Esophagus muscularis mucosa (tissue), 4 donors: ENCODE measurements at regions not wholly inside any gene's neighbourhood (a gene's known extent, or its start where the extent isn't known, plus 50 kb on each side); places are given as distances from the start of the nearest gene placed in this dataset.

ENCODE experiments used
- DNase-seq: peaks from one replicate; pipeline ENCODE4 v3.0.0-alpha.2; 2017; ENCODE audit errors: extremely low spot score
- H3K27ac ChIP-seq, 4 donors: fragments of 200-600 bp; sonication (generic); replicated peaks in 1 of 4; 1 replicate in 3 of 4; 2 replicates in 1 of 4; pipeline ENCODE4 v1.5.1; 2016 to 2019; ENCODE audit warnings: mild to moderate bottlenecking in 1 of 4
- H3K27me3 ChIP-seq, 4 donors: fragments of 200-600 bp; sonication (generic); one replicate each; pipeline versions ENCODE4 v1.5.1 to v1.6.0; 2016 to 2019
- H3K36me3 ChIP-seq, 4 donors: fragments of 200-600 bp; sonication (generic); one replicate each; pipeline ENCODE4 v1.5.1; 2016 to 2019
- H3K4me1 ChIP-seq, 4 donors: fragments of 200-600 bp; sonication (generic); one replicate each; pipeline ENCODE4 v1.5.1; 2016 to 2019
- H3K4me3 ChIP-seq, 4 donors: fragments of 200-600 bp; sonication (generic); 1 replicate in 2 of 4; 2 replicates in 2 of 4; pipeline ENCODE4 v1.5.1; 2016 to 2019; ENCODE audit warnings: mild to moderate bottlenecking in 4 of 4, moderate library complexity in 1 of 4
- H3K9me3 ChIP-seq, 4 donors: fragments of 200-600 bp; sonication (generic); 1 replicate in 3 of 4; 2 replicates in 1 of 4; pipeline ENCODE4 v1.5.1; 2016 to 2019
- CTCF ChIP-seq, 3 experiments: fragments of 200-600 bp in 2 of 3; fragments of 450-650 bp in 1 of 3; sonication (generic) in 2 of 3; IDR thresholded peaks; one replicate each; pipeline ENCODE4 v1.5.1; 2017 to 2019; ENCODE audit warnings: antibody characterized with exemption in 3 of 3, mild to moderate bottlenecking in 2 of 3, moderate library complexity in 1 of 3
- EP300 ChIP-seq: sonication (generic); formaldehyde crosslinking; IDR thresholded peaks from one replicate; pipeline ENCODE4 v1.6.1; 2017; ENCODE audit warnings: antibody characterized with exemption
- POLR2A ChIP-seq: fragments of 450-650 bp; IDR thresholded peaks from one replicate; pipeline ENCODE4 v1.6.1; 2017; ENCODE audit warnings: antibody characterized with exemption, moderate library complexity, mild to moderate bottlenecking, low read depth
- POLR2AphosphoS5 ChIP-seq, 2 donors: sonication (generic); formaldehyde crosslinking; IDR thresholded peaks; one replicate each; pipeline ENCODE4 v1.6.1; 2017; ENCODE audit warnings: antibody characterized with exemption in 2 of 2
- WGBS: methylation state at CpG from one replicate; pipeline ENCODE4 v1.1.5; 2018; 5-methylcytosine and 5-hydroxymethylcytosine counted together
- intact Hi-C: fragments of 100-400 bp; cut with DNase I; formaldehyde crosslinking; loops from one replicate; pipeline ENCODE4 v1.15.1; 2023

- no peak for DNase-seq
- 73% methylated on average over 1 of the region's 1 CpG for WGBS
- intact Hi-C loops, result no loop called here
Observed at GRCh38 chr3:35408882-35409281, 230.4 kb upstream of the ARPP21 start.

GRCh38 chr3:35409991-35410390, 229.3 kb upstream of the ARPP21 start:
- Histone ChIP-seq H3K27me3 (no peaks in the 10 kb centered on the region), H3K4me3 (no peak overlapping the region), H3K36me3 (no peaks in the 10 kb centered on the region), H3K9me3 (no peaks in the 10 kb centered on the region), H3K4me1 (no peaks in the 10 kb centered on the region), H3K27ac (no peak overlapping the region)
- intact Hi-C loops, result no loop called here
- 100% methylated on average over 1 of the region's 1 CpG for WGBS
- no peak for DNase-seq
- TF ChIP-seq EP300 (no peak), CTCF (IDR thresholded peaks at IDR 0.05) (no peak), POLR2AphosphoS5 (IDR thresholded peaks at IDR 0.05) (no peak), POLR2A (no peak)

More at GRCh38 chr3:35408882-35409281, 230.4 kb upstream of the ARPP21 start:
- no peak overlapping the region for H3K4me3 ChIP-seq
- H3K27me3 ChIP-seq, result no peaks in the 10 kb centered on the region
- H3K27ac ChIP-seq, result no peak overlapping the region
- H3K4me1 ChIP-seq, result no peaks in the 10 kb centered on the region
- H3K36me3 ChIP-seq, result no peaks in the 10 kb centered on the region
- no peaks in the 10 kb centered on the region for H3K9me3 ChIP-seq
- TF ChIP-seq EP300, result no peak
- TF ChIP-seq POLR2A, result no peak
- no peak for TF ChIP-seq POLR2AphosphoS5 (IDR thresholded peaks at IDR 0.05)
- no peak for TF ChIP-seq CTCF (IDR thresholded peaks at IDR 0.05)

- no peaks in the 10 kb centered on the region for H3K9me3 ChIP-seq
- H3K27ac ChIP-seq, result no peak overlapping the region
- intact Hi-C loops, result no loop called here
- no peaks in the 10 kb centered on the region for H3K4me1 ChIP-seq
- H3K27me3 ChIP-seq, result no peaks in the 10 kb centered on the region
- DNase-seq, result no peak
- H3K4me3 ChIP-seq, result no peak overlapping the region
- WGBS, result 84% methylated on average over 1 of the region's 1 CpG
- H3K36me3 ChIP-seq, result no peaks in the 10 kb centered on the region
- TF ChIP-seq EP300 (no peak), POLR2AphosphoS5 (IDR thresholded peaks at IDR 0.05) (no peak), POLR2A (no peak), CTCF (IDR thresholded peaks at IDR 0.05) (no peak)
Observed at GRCh38 chr3:35413483-35413882, 225.8 kb upstream of the ARPP21 start.

GRCh38 chr3:35417080-35417479, 222.2 kb upstream of the ARPP21 start:
- Histone ChIP-seq H3K9me3 (no peaks in the 10 kb centered on the region), H3K27me3 (no peaks in the 10 kb centered on the region), H3K4me3 (no peak overlapping the region), H3K27ac (no peak overlapping the region), H3K36me3 (no peaks in the 10 kb centered on the region), H3K4me1 (no peaks in the 10 kb centered on the region)
- DNase-seq, result no peak
- TF ChIP-seq EP300 (no peak), CTCF (IDR thresholded peaks at IDR 0.05) (no peak), POLR2A (no peak), POLR2AphosphoS5 (IDR thresholded peaks at IDR 0.05) (no peak)
- intact Hi-C loops, result no loop called here
- 60% methylated on average over 2 of the region's 2 CpGs for WGBS

- DNase-seq, result no peak
- intact Hi-C loops, result no loop called here
- Histone ChIP-seq H3K4me3 (no peak overlapping the region), H3K27ac (no peak overlapping the region), H3K9me3 (no peaks in the 10 kb centered on the region), H3K4me1 (peaks cover 0 to 6% (median 3%) of the 10 kb centered on the region in 4 donors), H3K36me3 (no peaks in the 10 kb centered on the region), H3K27me3 (no peaks in the 10 kb centered on the region)
- WGBS, result 89% methylated on average over 1 of the region's 1 CpG
- TF ChIP-seq POLR2AphosphoS5 (IDR thresholded peaks at IDR 0.05) (no peak), CTCF (IDR thresholded peaks at IDR 0.05) (no peak), POLR2A (no peak), EP300 (no peak)
Observed at GRCh38 chr3:35422101-35422500, 217.2 kb upstream of the ARPP21 start.
